Suprapubic skin (tissue), 3 donors: ENCODE measurements at regions not wholly inside any gene's neighbourhood (a gene's known extent, or its start where the extent isn't known, plus 50 kb on each side); places are given as distances from the start of the nearest gene placed in this dataset.

Experiments used
- CTCF ChIP-seq, 2 donors: fragments of 200-600 bp in 1 of 2; fragments of 450-650 bp in 1 of 2; sonication (generic) in 1 of 2; IDR thresholded peaks; one replicate each; pipeline ENCODE4 v1.5.1; 2016 to 2019; ENCODE audit warnings: antibody characterized with exemption in 2 of 2, mild to moderate bottlenecking in 1 of 2, moderate library complexity in 1 of 2
- POLR2AphosphoS5 ChIP-seq, 3 donors: sonication (generic); formaldehyde crosslinking; IDR thresholded peaks; one replicate each; pipeline ENCODE4 v1.6.1; 2017; ENCODE audit warnings: antibody characterized with exemption in 3 of 3

DNA sequence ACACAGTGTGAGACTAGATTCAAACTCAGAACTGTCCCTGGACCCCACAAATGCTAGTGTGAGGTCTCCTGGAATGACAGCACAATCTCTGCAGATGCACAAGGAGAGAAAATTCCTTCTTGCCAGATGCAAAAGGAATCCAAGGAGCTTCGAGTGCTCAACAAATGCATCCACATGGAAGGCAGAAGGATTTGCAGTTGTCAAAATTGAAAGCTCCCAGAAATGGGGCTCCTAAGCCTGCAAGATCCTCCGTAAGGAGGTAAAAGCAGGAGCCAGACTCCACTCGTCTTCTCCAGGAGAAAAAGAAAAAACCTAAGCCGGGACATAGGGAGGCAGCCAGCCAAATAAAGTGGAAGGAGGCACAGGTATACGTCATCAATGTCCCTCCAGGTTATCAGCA lies 355.0 kb upstream of the KLHL29 start:
- TF ChIP-seq CTCF (IDR thresholded peaks at IDR 0.05) (no peak), POLR2AphosphoS5 (IDR thresholded peaks at IDR 0.05) (no peak)
